Pancreas (tissue), 10 donors: ENCODE measurements at regions not wholly inside any gene's neighbourhood (a gene's known extent, or its start where the extent isn't known, plus 50 kb on each side); places are given as distances from the start of the nearest gene placed in this dataset.

ENCODE experiments used
- ATAC-seq, 4 donors: fragments of 200-7000 bp; cut with Tn5 transposase; one replicate each; pipeline versions ENCODE4 v1.8.0 to v1.9.1; 2020; ENCODE audit warnings: mild to moderate bottlenecking in 4 of 4, moderate library complexity in 4 of 4
- DNase-seq, 6 donors: peaks; one replicate each; pipeline ENCODE4 v3.0.0-alpha.2; 2020
- FAIRE-seq: peaks from 2 replicates; lab custom pipeline; 2012; peaks lifted over from hg19 to GRCh38; lab: Jason Lieb, UNC
- H3K27ac ChIP-seq, 4 donors: fragments of 200-600 bp; sonication (generic); 1 replicate in 3 of 4; 2 replicates in 1 of 4; pipeline versions ENCODE4 v1.5.0 to v1.8.0; 2020
- H3K27me3 ChIP-seq, 4 donors: fragments of 200-600 bp; one replicate each; pipeline ENCODE4 v1.8.0; 2021
- H3K36me3 ChIP-seq, 3 donors: fragments of 200-600 bp; sonication (generic) in 1 of 3; one replicate each; pipeline versions ENCODE4 v1.5.0 to v1.8.0; 2020 to 2021
- H3K4me1 ChIP-seq, 3 donors: fragments of 200-600 bp; one replicate each; pipeline ENCODE4 v1.8.0; 2021
- H3K4me3 ChIP-seq, 4 donors: fragments of 200-600 bp; sonication (generic) in 2 of 4; one replicate each; pipeline versions ENCODE4 v1.5.0 to v1.8.0; 2020 to 2021
- H3K9me3 ChIP-seq, 4 donors: fragments of 200-600 bp; one replicate each; pipeline ENCODE4 v1.8.0; 2021
- WGBS, 2 donors: extraction: QIAGEN DNeasy Blood & Tissue Kit; methylation state at CpG; one replicate each; pipeline ENCODE4 v1.1.7; 2013; 5-methylcytosine and 5-hydroxymethylcytosine counted together
- intact Hi-C, 3 donors: fragments of 100-400 bp; cut with DNase I; formaldehyde crosslinking; loops; one replicate each; pipeline versions ENCODE4 v1.11.1 to v1.14.2; 2022
- TF ChIP-seq, protein P1 (sequence below), 4 donors: fragments of 200-600 bp; sonication (generic) in 3 of 4; IDR thresholded peaks; one replicate each; pipeline versions ENCODE4 v1.5.0 to v1.8.0; 2021; ENCODE audit warnings: antibody characterized with exemption in 4 of 4
- donor health status: healthy with polysubstance abuse.
- donor health status: DM: no; HTN: no; CAD: no; lungs with moderate emphysema.
- donor health status: DM: no; HTN: no; CAD: no.
- donor health status: control.
- donor health status: control.
- donor health status: Bipolar disorder and iron deficiency.
- donor health status: DM: yes; HTN: yes; CAD: no.
- donor health status: DM: no; HTN: no; CAD: no.
- donor health status: DM: no; HTN: no; CAD: no.
- donor health status: DM: yes; HTN: yes; CAD: no.

DNA sequence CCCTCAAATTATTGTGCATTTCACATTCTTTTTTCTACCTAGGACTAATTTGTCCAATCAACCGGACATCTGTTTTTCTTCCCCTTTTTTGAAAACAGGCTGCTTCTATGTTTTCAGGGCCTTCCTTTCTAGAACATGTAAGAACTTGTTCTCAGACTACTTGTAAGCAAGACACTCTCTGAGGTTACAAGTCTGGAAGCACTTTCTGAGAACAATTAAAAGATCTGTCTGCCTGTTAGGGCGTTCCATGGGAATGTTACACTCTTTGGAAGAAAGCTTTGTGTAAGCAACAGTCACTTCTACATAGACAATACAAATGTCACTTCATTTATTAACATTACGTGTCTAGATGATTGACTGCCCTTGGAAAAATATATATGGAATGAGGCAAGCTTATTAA is 50.9 kb upstream of the HSPB3 start:
- intact Hi-C loops = no loop called here
- DNase-seq (no peak), FAIRE-seq (no peak), ATAC-seq (no peak)
- H3K36me3 ChIP-seq = no peaks in the 10 kb centered on the region
- 73 to 85% methylated on average over 3 of the region's 3 CpGs for WGBS, 2 donors
- H3K27me3 ChIP-seq = no peaks in the 10 kb centered on the region
- H3K4me1 ChIP-seq = no peaks in the 10 kb centered on the region
- no peak overlapping the region for H3K27ac ChIP-seq
- H3K4me3 ChIP-seq = no peak overlapping the region
- H3K9me3 ChIP-seq = no peaks in the 10 kb centered on the region
- TF ChIP-seq, protein P1, sequence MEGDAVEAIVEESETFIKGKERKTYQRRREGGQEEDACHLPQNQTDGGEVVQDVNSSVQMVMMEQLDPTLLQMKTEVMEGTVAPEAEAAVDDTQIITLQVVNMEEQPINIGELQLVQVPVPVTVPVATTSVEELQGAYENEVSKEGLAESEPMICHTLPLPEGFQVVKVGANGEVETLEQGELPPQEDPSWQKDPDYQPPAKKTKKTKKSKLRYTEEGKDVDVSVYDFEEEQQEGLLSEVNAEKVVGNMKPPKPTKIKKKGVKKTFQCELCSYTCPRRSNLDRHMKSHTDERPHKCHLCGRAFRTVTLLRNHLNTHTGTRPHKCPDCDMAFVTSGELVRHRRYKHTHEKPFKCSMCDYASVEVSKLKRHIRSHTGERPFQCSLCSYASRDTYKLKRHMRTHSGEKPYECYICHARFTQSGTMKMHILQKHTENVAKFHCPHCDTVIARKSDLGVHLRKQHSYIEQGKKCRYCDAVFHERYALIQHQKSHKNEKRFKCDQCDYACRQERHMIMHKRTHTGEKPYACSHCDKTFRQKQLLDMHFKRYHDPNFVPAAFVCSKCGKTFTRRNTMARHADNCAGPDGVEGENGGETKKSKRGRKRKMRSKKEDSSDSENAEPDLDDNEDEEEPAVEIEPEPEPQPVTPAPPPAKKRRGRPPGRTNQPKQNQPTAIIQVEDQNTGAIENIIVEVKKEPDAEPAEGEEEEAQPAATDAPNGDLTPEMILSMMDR (IDR thresholded peaks at IDR 0.05) = no peak

DNA sequence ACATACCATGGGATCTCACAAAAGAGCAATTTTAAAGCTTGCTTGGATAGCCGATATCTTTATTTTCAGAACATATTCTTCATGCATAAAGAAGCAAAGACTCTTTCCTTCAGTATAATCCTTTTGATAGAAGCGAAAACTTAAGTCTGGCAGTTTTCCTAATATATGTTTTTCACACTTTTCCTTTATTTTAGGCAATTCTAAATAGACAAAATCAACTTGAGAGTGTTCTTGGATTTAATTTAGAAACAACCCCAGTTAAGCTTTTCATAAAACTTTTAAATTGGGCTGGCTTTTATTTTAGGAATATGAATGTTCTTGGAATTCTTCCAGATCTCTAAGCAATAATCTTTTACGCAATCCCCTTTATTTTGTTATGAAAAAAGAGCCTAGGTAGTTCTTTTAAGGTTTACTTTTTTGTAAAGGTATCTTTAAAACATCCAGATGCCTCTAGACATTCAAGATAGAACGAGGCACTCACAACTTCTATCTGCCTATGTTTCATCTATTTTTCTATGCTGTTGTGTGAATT is 51.5 kb upstream of the HSPB3 start:
- TF ChIP-seq, protein P1 (IDR thresholded peaks at IDR 0.05) = no peak
- intact Hi-C loops = no loop called here
- Histone ChIP-seq H3K27me3 (no peaks in the 10 kb centered on the region), H3K36me3 (no peaks in the 10 kb centered on the region), H3K9me3 (no peaks in the 10 kb centered on the region), H3K27ac (no peak overlapping the region), H3K4me3 (no peak overlapping the region), H3K4me1 (no peaks in the 10 kb centered on the region)
- no peak for DNase-seq
- FAIRE-seq = no peak
- ATAC-seq = no peak
- 83 to 85% methylated on average over 4 of the region's 4 CpGs for whole genome bisulfite sequencing, 2 donors

DNA sequence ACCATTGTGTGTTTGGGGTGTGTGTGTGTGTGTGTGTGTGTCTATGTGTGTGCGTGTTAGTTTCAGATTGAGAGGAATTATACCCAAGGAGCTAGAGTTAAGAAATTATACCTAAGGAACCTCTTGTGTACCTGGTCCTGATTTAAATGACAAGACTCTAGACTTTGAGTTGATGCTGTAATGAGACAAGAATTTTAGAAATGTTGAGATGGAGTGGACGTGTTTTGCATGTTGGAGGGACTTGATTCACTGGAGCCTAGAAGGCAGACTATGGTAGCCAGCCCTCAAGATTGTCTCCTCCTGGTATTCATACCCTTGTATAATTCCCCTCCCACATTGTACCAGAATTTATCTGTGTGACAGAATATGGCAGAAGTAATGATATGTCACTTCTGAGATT is 52.4 kb upstream of the HSPB3 start:
- intact Hi-C loops = no loop called here
- Histone ChIP-seq H3K9me3 (no peaks in the 10 kb centered on the region), H3K27me3 (no peaks in the 10 kb centered on the region), H3K4me1 (no peaks in the 10 kb centered on the region), H3K36me3 (no peaks in the 10 kb centered on the region), H3K27ac (no peak overlapping the region), H3K4me3 (no peak overlapping the region)
- no peak for FAIRE-seq
- no peak for DNase-seq
- TF ChIP-seq, protein P1 (IDR thresholded peaks at IDR 0.05) = no peak
- no peak for ATAC-seq
- 85% methylated on average over 2 of the region's 2 CpGs for WGBS, 2 donors

DNA sequence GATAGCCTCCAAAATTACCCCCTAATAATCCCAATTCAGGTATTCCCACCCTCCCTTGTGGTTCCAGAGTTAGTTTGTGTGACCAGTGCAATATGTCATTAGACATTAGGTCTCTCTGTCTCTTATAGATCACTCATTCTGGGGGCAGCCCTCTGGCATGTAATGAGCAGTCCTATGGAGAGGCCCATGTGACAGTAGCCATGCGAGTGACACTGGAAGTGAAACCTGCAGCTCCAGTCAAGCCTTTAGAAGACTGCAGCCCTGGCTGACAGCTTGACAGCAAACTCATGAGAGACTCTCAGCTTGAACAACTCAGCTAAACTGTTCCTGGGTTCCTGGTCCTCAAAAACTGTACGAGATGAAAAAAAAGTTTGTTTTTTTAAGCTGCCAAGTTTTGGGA is 54.0 kb upstream of the HSPB3 start:
- 39 to 48% methylated on average over 2 of the region's 2 CpGs for WGBS, 2 donors
- no peak overlapping the region for H3K4me3 ChIP-seq
- TF ChIP-seq, protein P1 (IDR thresholded peaks at IDR 0.05) = no peak
- H3K27me3 ChIP-seq = no peaks in the 10 kb centered on the region
- no peaks in the 10 kb centered on the region for H3K36me3 ChIP-seq
- FAIRE-seq (no peak), DNase-seq (no peak), ATAC-seq (no peak)
- intact Hi-C loops = no loop called here
- H3K4me1 ChIP-seq = no peaks in the 10 kb centered on the region
- no peaks in the 10 kb centered on the region for H3K9me3 ChIP-seq
- H3K27ac ChIP-seq = no peak overlapping the region

DNA sequence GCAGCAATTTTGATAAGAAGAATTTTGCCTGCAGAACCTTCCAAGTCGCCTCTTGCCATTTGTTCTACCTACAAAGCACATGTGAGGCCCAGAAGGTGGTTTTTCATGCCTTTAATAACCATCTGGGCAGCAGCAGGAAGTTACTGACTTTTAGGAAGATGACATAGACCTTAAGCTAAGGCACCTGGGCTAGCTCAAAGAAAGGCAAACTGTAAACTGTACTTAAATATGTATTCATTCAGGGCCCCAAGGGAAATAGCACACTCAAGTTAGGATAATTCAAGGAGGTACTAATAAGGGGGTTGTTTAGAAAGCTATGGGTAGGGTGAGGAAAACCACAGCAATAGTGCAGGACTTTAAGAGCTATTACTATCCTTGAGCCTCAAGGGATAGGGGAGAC is 57.3 kb upstream of the HSPB3 start:
- H3K27ac ChIP-seq = no peak overlapping the region
- TF ChIP-seq, protein P1 (IDR thresholded peaks at IDR 0.05) = no peak
- H3K4me1 ChIP-seq = no peaks in the 10 kb centered on the region
- H3K36me3 ChIP-seq = no peaks in the 10 kb centered on the region
- ATAC-seq = no peak
- H3K27me3 ChIP-seq = no peaks in the 10 kb centered on the region
- no peaks in the 10 kb centered on the region for H3K9me3 ChIP-seq
- no peak for DNase-seq
- FAIRE-seq = no peak
- intact Hi-C loops = no loop called here
- WGBS, 2 donors = 94 to 95% methylated on average over 1 of the region's 1 CpG
- H3K4me3 ChIP-seq = no peak overlapping the region
